Smooth muscle cell (in vitro differentiated cells): ENCODE measurements at regions not wholly inside any gene's neighbourhood (a gene's known extent, or its start where the extent isn't known, plus 50 kb on each side); places are given as distances from the start of the nearest gene placed in this dataset.

Source experiments
- DNase-seq: peaks from one replicate; lab custom pipeline; 2025; ENCODE audit not compliant: unreplicated experiment; lab: John Stamatoyannopoulos, UW
- H2AFZ ChIP-seq: fragments of 200-600 bp; sonication (generic); 2 replicates; pipeline ENCODE4 v1.6.0; 2016; ENCODE audit warnings: antibody characterized with exemption, low read depth, mild to moderate bottlenecking
- H3F3A ChIP-seq: fragments of 200-600 bp; sonication (generic); 2 replicates; pipeline ENCODE4 v1.6.0; 2017; ENCODE audit warnings: antibody characterized with exemption, low read depth
- H3K27ac ChIP-seq: fragments of 200-600 bp; sonication (generic); 2 replicates; pipeline ENCODE4 v1.5.1; 2016; ENCODE audit warnings: low read depth, mild to moderate bottlenecking
- H3K27me3 ChIP-seq: fragments of 200-600 bp; sonication (generic); 2 replicates; pipeline ENCODE4 v1.6.1; 2016; ENCODE audit warnings: low read depth, mild to moderate bottlenecking
- H3K36me3 ChIP-seq: fragments of 200-600 bp; sonication (generic); 2 replicates; pipeline ENCODE4 v1.5.1; 2016; ENCODE audit warnings: low read depth
- H3K4me1 ChIP-seq: fragments of 200-600 bp; sonication (generic); 2 replicates; pipeline ENCODE4 v1.5.1; 2016; ENCODE audit warnings: low read depth
- H3K4me2 ChIP-seq: fragments of 200-600 bp; sonication (generic); 2 replicates; pipeline ENCODE4 v1.6.0; 2016; ENCODE audit warnings: mild to moderate bottlenecking
- H3K4me3 ChIP-seq: fragments of 200-600 bp; sonication (generic); 2 replicates; pipeline ENCODE4 v1.5.1; 2016; ENCODE audit warnings: mild to moderate bottlenecking
- H3K79me2 ChIP-seq: fragments of 200-600 bp; sonication (generic); 2 replicates; pipeline ENCODE4 v1.6.0; 2016; ENCODE audit warnings: low read depth, mild to moderate bottlenecking
- H3K9ac ChIP-seq: fragments of 200-600 bp; sonication (generic); 2 replicates; pipeline ENCODE4 v1.6.0; 2016; ENCODE audit warnings: low read depth
- H3K9me3 ChIP-seq: fragments of 200-600 bp; sonication (generic); replicated peaks from 2 replicates; pipeline ENCODE4 v1.5.1; 2016; ENCODE audit warnings: low read depth
- H4K20me1 ChIP-seq: fragments of 200-600 bp; sonication (generic); 2 replicates; pipeline ENCODE4 v1.6.0; 2016; ENCODE audit warnings: low read depth
- CTCF ChIP-seq: fragments of 200-600 bp; sonication (generic); IDR thresholded peaks from 2 replicates; pipeline ENCODE4 v1.5.1; 2017; ENCODE audit warnings: borderline replicate concordance, mild to moderate bottlenecking, antibody characterized with exemption; ENCODE audit not compliant: insufficient read depth, poor library complexity, severe bottlenecking
- WGBS: methylation state at CpG from one replicate; pipeline ENCODE4 v1.1.7; 2016; ENCODE audit warnings: low lambda C conversion rate; 5-methylcytosine and 5-hydroxymethylcytosine counted together

GRCh38 chr11:8321876-8322275 is 58.2 kb upstream of the LMO1 start:
- Histone ChIP-seq H3K4me2 (no peak overlapping the region), H3K4me3 (no peak overlapping the region), H4K20me1 (no peaks in the 10 kb centered on the region), H3K36me3 (no peaks in the 10 kb centered on the region), H3K9ac (no peak overlapping the region), H3F3A (no peaks in the 10 kb centered on the region), H3K79me2 (no peaks in the 10 kb centered on the region), H3K27ac (no peak overlapping the region), H3K9me3 (no peaks in the 10 kb centered on the region), H3K27me3 (no peaks in the 10 kb centered on the region), H2AFZ (no peak overlapping the region), H3K4me1 (no peaks in the 10 kb centered on the region)
- WGBS = 94% methylated on average over 10 of the region's 10 CpGs
- no peak for TF ChIP-seq CTCF
- no peak for DNase-seq

- H3K27me3 ChIP-seq = no peaks in the 10 kb centered on the region
- H3K4me3 ChIP-seq = no peak overlapping the region
- H4K20me1 ChIP-seq = no peaks in the 10 kb centered on the region
- no peaks in the 10 kb centered on the region for H3K79me2 ChIP-seq
- H3K27ac ChIP-seq = no peak overlapping the region
- H3K9me3 ChIP-seq = no peaks in the 10 kb centered on the region
- H3K4me1 ChIP-seq = no peaks in the 10 kb centered on the region
- DNase-seq = no peak
- H3F3A ChIP-seq = no peaks in the 10 kb centered on the region
- H3K9ac ChIP-seq = no peak overlapping the region
- H3K36me3 ChIP-seq = no peaks in the 10 kb centered on the region
- H3K4me2 ChIP-seq = no peak overlapping the region
- TF ChIP-seq CTCF = no peak
- no peak overlapping the region for H2AFZ ChIP-seq
- WGBS = 94% methylated on average over 5 of the region's 5 CpGs
Observed at GRCh38 chr11:8320076-8320475, 56.4 kb upstream of the LMO1 start.

GRCh38 chr11:8318536-8318935 is 54.9 kb upstream of the LMO1 start:
- no peak for DNase-seq
- H3K4me3 ChIP-seq = no peak overlapping the region
- no peaks in the 10 kb centered on the region for H3K4me1 ChIP-seq
- H3K79me2 ChIP-seq = no peaks in the 10 kb centered on the region
- H3K27me3 ChIP-seq = no peaks in the 10 kb centered on the region
- WGBS = 60% methylated on average over 6 of the region's 7 CpGs
- no peak overlapping the region for H3K9ac ChIP-seq
- no peaks in the 10 kb centered on the region for H4K20me1 ChIP-seq
- H3F3A ChIP-seq = no peaks in the 10 kb centered on the region
- H3K4me2 ChIP-seq = no peak overlapping the region
- H3K27ac ChIP-seq = no peak overlapping the region
- TF ChIP-seq CTCF = no peak
- H3K9me3 ChIP-seq = no peaks in the 10 kb centered on the region
- H2AFZ ChIP-seq = no peak overlapping the region
- no peaks in the 10 kb centered on the region for H3K36me3 ChIP-seq

GRCh38 chr11:8317159-8317558 is 53.5 kb upstream of the LMO1 start:
- DNase-seq = no peak
- Histone ChIP-seq H3K4me1 (no peaks in the 10 kb centered on the region), H3K4me3 (no peak overlapping the region), H3F3A (no peaks in the 10 kb centered on the region), H4K20me1 (no peaks in the 10 kb centered on the region), H3K9me3 (no peaks in the 10 kb centered on the region), H3K9ac (no peak overlapping the region), H2AFZ (no peak overlapping the region), H3K36me3 (no peaks in the 10 kb centered on the region), H3K4me2 (no peak overlapping the region), H3K27me3 (no peaks in the 10 kb centered on the region), H3K27ac (no peak overlapping the region), H3K79me2 (no peaks in the 10 kb centered on the region)
- 78% methylated on average over 2 of the region's 2 CpGs for WGBS
- no peak for TF ChIP-seq CTCF
